ENCODE measurements at regions not wholly inside any gene's neighbourhood (a gene's known extent, or its start where the extent isn't known, plus 50 kb on each side); places are given as distances from the start of the nearest gene placed in this dataset.

- DNase-seq (ENCODE audit: low read depth, low spot score) = no peak
- in situ Hi-C loops (cut with HindIII; ENCODE audit: low pct_unique_long_range_greater_than_20kb, low sequenced_read_pairs) = no loop called here
These were observed 2236.5 kb downstream of the PCDH9 start for GRCh38 chr13:64993514-64994164.

GRCh38 chr13:64992314-64992713, 2237.8 kb downstream of the PCDH9 start:
- in situ Hi-C loops (cut with HindIII; ENCODE audit: low pct_unique_long_range_greater_than_20kb, low sequenced_read_pairs) = no loop called here
- no peak for DNase-seq (ENCODE audit: low read depth, low spot score)

GRCh38 chr13:64985075-64985474, 2245.1 kb downstream of the PCDH9 start:
- no peak for DNase-seq (ENCODE audit: low read depth, low spot score)
- in situ Hi-C loops (cut with HindIII; ENCODE audit: low pct_unique_long_range_greater_than_20kb, low sequenced_read_pairs) = no loop called here

- in situ Hi-C loops (cut with HindIII; ENCODE audit: low pct_unique_long_range_greater_than_20kb, low sequenced_read_pairs) = no loop called here
- DNase-seq (ENCODE audit: low read depth, low spot score) = no peak
These were observed 2267.7 kb downstream of the PCDH9 start for GRCh38 chr13:64962404-64962803.

GRCh38 chr13:64959276-64959675, 2270.9 kb downstream of the PCDH9 start:
- in situ Hi-C loops (cut with HindIII; ENCODE audit: low pct_unique_long_range_greater_than_20kb, low sequenced_read_pairs) = no loop called here
- DNase-seq (ENCODE audit: low read depth, low spot score) = no peak

GRCh38 chr13:64958106-64958505, 2272.0 kb downstream of the PCDH9 start:
- in situ Hi-C loops (cut with HindIII; ENCODE audit: low pct_unique_long_range_greater_than_20kb, low sequenced_read_pairs) = no loop called here
- no peak for DNase-seq (ENCODE audit: low read depth, low spot score)

GRCh38 chr13:64938660-64939059, 2291.5 kb downstream of the PCDH9 start:
- DNase-seq (ENCODE audit: low read depth, low spot score) = no peak
- in situ Hi-C loops (cut with HindIII; ENCODE audit: low pct_unique_long_range_greater_than_20kb, low sequenced_read_pairs) = no loop called here

GRCh38 chr13:64937302-64937701, 2292.8 kb downstream of the PCDH9 start:
- DNase-seq (ENCODE audit: low read depth, low spot score) = no peak
- in situ Hi-C loops (cut with HindIII; ENCODE audit: low pct_unique_long_range_greater_than_20kb, low sequenced_read_pairs) = no loop called here

- DNase-seq (ENCODE audit: low read depth, low spot score) = no peak
- in situ Hi-C loops (cut with HindIII; ENCODE audit: low pct_unique_long_range_greater_than_20kb, low sequenced_read_pairs) = no loop called here
These were observed 2293.3 kb downstream of the PCDH9 start for GRCh38 chr13:64936879-64937278.

- in situ Hi-C loops (cut with HindIII; ENCODE audit: low pct_unique_long_range_greater_than_20kb, low sequenced_read_pairs) = no loop called here
These were observed 2294.7 kb downstream of the PCDH9 start for GRCh38 chr13:64935441-64935840.

GRCh38 chr13:64934569-64935362, 2295.4 kb downstream of the PCDH9 start:
- no peak for DNase-seq (ENCODE audit: low read depth, low spot score)
- in situ Hi-C loops (cut with HindIII; ENCODE audit: low pct_unique_long_range_greater_than_20kb, low sequenced_read_pairs) = no loop called here

More at GRCh38 chr13:64935441-64935840, 2294.7 kb downstream of the PCDH9 start:
- DNase-seq (ENCODE audit: low read depth, low spot score) = no peak

- in situ Hi-C loops (cut with HindIII; ENCODE audit: low pct_unique_long_range_greater_than_20kb, low sequenced_read_pairs) = no loop called here
- no peak for DNase-seq (ENCODE audit: low read depth, low spot score)
These were observed 2299.5 kb downstream of the PCDH9 start for GRCh38 chr13:64930636-64931035.

GRCh38 chr13:64928696-64929499, 2301.2 kb downstream of the PCDH9 start:
- DNase-seq (ENCODE audit: low read depth, low spot score) = no peak
- in situ Hi-C loops (cut with HindIII; ENCODE audit: low pct_unique_long_range_greater_than_20kb, low sequenced_read_pairs) = no loop called here

- DNase-seq (ENCODE audit: low read depth, low spot score) = no peak
- in situ Hi-C loops (cut with HindIII; ENCODE audit: low pct_unique_long_range_greater_than_20kb, low sequenced_read_pairs) = no loop called here
These were observed 2304.4 kb downstream of the PCDH9 start for GRCh38 chr13:64925727-64926126.

- no peak for DNase-seq (ENCODE audit: low read depth, low spot score)
- in situ Hi-C loops (cut with HindIII; ENCODE audit: low pct_unique_long_range_greater_than_20kb, low sequenced_read_pairs) = no loop called here
These were observed 2304.9 kb downstream of the PCDH9 start for GRCh38 chr13:64925284-64925683.

GRCh38 chr13:64924401-64924800, 2305.7 kb downstream of the PCDH9 start:
- DNase-seq (ENCODE audit: low read depth, low spot score) = no peak
- in situ Hi-C loops (cut with HindIII; ENCODE audit: low pct_unique_long_range_greater_than_20kb, low sequenced_read_pairs) = no loop called here

GRCh38 chr13:64917566-64917965, 2312.6 kb downstream of the PCDH9 start:
- in situ Hi-C loops (cut with HindIII; ENCODE audit: low pct_unique_long_range_greater_than_20kb, low sequenced_read_pairs) = no loop called here
- DNase-seq (ENCODE audit: low read depth, low spot score) = no peak

GRCh38 chr13:64912141-64912540, 2318.0 kb downstream of the PCDH9 start:
- in situ Hi-C loops (cut with HindIII; ENCODE audit: low pct_unique_long_range_greater_than_20kb, low sequenced_read_pairs) = no loop called here
- DNase-seq (ENCODE audit: low read depth, low spot score) = no peak

Data from SK-MEL-5 (cell line).